ENCODE measurements at regions not wholly inside any gene's neighbourhood (a gene's known extent, or its start where the extent isn't known, plus 50 kb on each side); places are given as distances from the start of the nearest gene placed in this dataset.
A peak's percentile ranks its signal among the peaks of the same experiment; 100 is the strongest.
"Not testable (repeated sequence)": the region's sequence is repeated elsewhere in the genome, so short reads cannot be mapped to it uniquely, and the experiment has no call there.

- H3K9me3 ChIP-seq: no peaks in the 10 kb centered on the region
- WGBS, 2 donors: 19 to 20% methylated on average over 7 of the region's 7 CpGs
- TF ChIP-seq POLR2A (IDR thresholded peaks at IDR 0.05) (no peak), CTCF (IDR thresholded peaks at IDR 0.05) (no peak)
- no peak overlapping the region for H3K27ac ChIP-seq
- peaks cover 8% of the 10 kb centered on the region for H3K4me1 ChIP-seq
- H3K36me3 ChIP-seq (replicated peaks in 1 of 2; ENCODE audit: insufficient read depth in 1 of 2, low read depth in 2 of 2): no peaks in the 10 kb centered on the region
- DNase-seq (peak in 2 of 4 donors; percentile 6 to 10), ATAC-seq (no peak)
- intact Hi-C loops (cut with DNase I): no loop called here
- H3K27me3 ChIP-seq: no peaks in the 10 kb centered on the region
- H3K4me3 ChIP-seq: no peak overlapping the region
Observed at GRCh38 chr3:181486141-181486885, 225.4 kb upstream of the SOX2 start.

DNA sequence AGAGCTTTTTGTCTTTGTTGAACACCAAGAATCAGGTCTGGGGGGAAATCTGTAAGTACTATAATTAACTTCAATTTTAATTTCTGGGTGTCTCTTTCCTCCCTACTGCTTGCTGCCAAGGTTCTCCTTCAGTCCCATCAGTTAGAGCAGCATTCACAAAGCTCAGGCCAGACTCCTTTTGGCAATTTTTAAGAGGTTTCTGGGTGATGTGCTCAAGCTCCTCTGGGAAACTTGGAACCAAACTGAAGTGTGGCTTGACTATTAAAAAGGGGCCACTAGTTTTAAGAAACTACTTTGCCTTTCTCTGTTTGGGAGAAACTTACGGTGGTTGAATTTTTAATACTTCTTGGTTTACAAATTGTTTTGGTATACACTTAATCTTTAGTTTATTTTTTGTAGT lies 227.7 kb upstream of the SOX2 start:
- H3K27ac ChIP-seq: no peak overlapping the region
- DNase-seq: no peak
- no peaks in the 10 kb centered on the region for H3K27me3 ChIP-seq
- ATAC-seq: no peak
- H3K9me3 ChIP-seq: no peaks in the 10 kb centered on the region
- H3K4me1 ChIP-seq: peaks cover 8% of the 10 kb centered on the region
- TF ChIP-seq POLR2A (IDR thresholded peaks at IDR 0.05) (no peak), CTCF (IDR thresholded peaks at IDR 0.05) (no peak)
- WGBS, 2 donors: 81 to 89% methylated on average over 1 of the region's 1 CpG
- intact Hi-C loops (cut with DNase I): no loop called here
- no peaks in the 10 kb centered on the region for H3K36me3 ChIP-seq (replicated peaks in 1 of 2; ENCODE audit: insufficient read depth in 1 of 2, low read depth in 2 of 2)
- H3K4me3 ChIP-seq: no peak overlapping the region

GRCh38 chr3:181475146-181475545 lies 236.6 kb upstream of the SOX2 start:
- H3K9me3 ChIP-seq: peaks cover 0 to 15% (median 0%) of the 10 kb centered on the region in 3 donors
- 24 to 61% methylated on average over 1 of the region's 1 CpG for WGBS, 2 donors
- H3K36me3 ChIP-seq (replicated peaks in 1 of 2; ENCODE audit: insufficient read depth in 1 of 2, low read depth in 2 of 2); ATAC-seq; H3K4me3 ChIP-seq; H3K27ac ChIP-seq; intact Hi-C loops (cut with DNase I); H3K4me1 ChIP-seq; DNase-seq; H3K27me3 ChIP-seq: not testable (repeated sequence)

DNA sequence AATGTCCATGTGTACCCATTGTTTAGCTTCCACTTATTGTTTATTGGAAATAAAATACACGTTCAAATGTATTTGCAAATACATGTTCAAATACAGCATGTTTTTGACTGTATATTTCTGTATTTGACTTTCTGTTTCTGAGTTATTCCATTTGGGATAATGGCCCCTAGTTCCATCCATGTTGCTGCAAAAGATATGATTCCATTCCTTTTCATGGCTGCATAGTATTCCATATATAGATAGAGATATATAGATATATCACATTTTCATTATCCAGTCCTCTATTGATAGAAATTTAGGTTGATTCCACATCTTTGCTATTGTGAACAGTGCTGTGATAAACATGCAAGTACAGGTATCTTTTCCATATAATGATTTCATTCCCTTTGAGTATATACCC lies 241.4 kb upstream of the SOX2 start:
- DNase-seq (no peak), ATAC-seq (no peak)
- H3K36me3 ChIP-seq (replicated peaks in 1 of 2; ENCODE audit: insufficient read depth in 1 of 2, low read depth in 2 of 2): no peaks in the 10 kb centered on the region
- intact Hi-C loops (cut with DNase I): no loop called here
- no peak overlapping the region for H3K27ac ChIP-seq
- no peak for TF ChIP-seq CTCF (IDR thresholded peaks at IDR 0.05)
- no peak for TF ChIP-seq POLR2A (IDR thresholded peaks at IDR 0.05)
- 86 to 89% methylated on average over 1 of the region's 1 CpG for WGBS, 2 donors
- no peaks in the 10 kb centered on the region for H3K27me3 ChIP-seq
- no peaks in the 10 kb centered on the region for H3K9me3 ChIP-seq
- H3K4me3 ChIP-seq: no peak overlapping the region
- H3K4me1 ChIP-seq: no peaks in the 10 kb centered on the region

- no peak for ATAC-seq
- Histone ChIP-seq H3K4me3 (no peak overlapping the region), H3K4me1 (no peaks in the 10 kb centered on the region), H3K27me3 (no peaks in the 10 kb centered on the region), H3K36me3 (replicated peaks in 1 of 2; ENCODE audit: insufficient read depth in 1 of 2, low read depth in 2 of 2) (no peaks in the 10 kb centered on the region), H3K9me3 (no peaks in the 10 kb centered on the region), H3K27ac (no peak overlapping the region)
- no peak for TF ChIP-seq POLR2A (IDR thresholded peaks at IDR 0.05)
- TF ChIP-seq CTCF (IDR thresholded peaks at IDR 0.05): no peak
- WGBS, 2 donors: 54 to 65% methylated on average over 6 of the region's 6 CpGs
- intact Hi-C loops (cut with DNase I): no loop called here
- DNase-seq: no peak
Observed at GRCh38 chr3:181464033-181464694, 247.6 kb upstream of the SOX2 start.

Measured in body of pancreas (tissue), 4 donors.